ENCODE measurements at regions not wholly inside any gene's neighbourhood (a gene's known extent, or its start where the extent isn't known, plus 50 kb on each side); places are given as distances from the start of the nearest gene placed in this dataset.

DNA sequence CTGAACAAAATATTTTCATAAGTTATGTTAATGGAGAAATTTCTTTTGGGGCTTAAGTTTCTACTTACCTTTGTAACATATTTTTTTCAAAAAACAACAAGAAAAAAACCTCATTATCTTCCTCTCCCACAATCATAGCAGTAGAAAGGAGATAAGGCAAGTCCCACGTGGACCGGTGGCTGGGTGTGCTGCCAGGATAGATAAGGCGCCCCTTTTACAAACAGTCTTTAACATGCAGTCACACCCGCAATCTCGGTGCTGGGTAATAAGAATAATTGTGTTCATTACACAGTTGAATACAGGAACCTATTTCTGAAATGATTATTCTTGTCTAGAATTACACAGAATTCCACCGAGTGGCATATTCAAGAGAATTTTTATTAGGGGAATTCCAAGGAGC lies 1202.3 kb downstream of the UQCRFS1 start:
- no peaks in the 10 kb centered on the region for H3K27me3 ChIP-seq
- no peaks in the 10 kb centered on the region for H3K9me3 ChIP-seq
- no peak for DNase-seq
- in situ Hi-C loops (cut with MboI; ENCODE audit: low sequenced_read_pairs in 4 of 4) (no loop called here), intact Hi-C loops (cut with DNase I; ENCODE audit: low total_unique reads) (no loop called here)
- no peak overlapping the region for H3K4me3 ChIP-seq
- ATAC-seq: no peak
- TF ChIP-seq POLR2A (IDR thresholded peaks at IDR 0.05): no peak
- TF ChIP-seq, protein P1, sequence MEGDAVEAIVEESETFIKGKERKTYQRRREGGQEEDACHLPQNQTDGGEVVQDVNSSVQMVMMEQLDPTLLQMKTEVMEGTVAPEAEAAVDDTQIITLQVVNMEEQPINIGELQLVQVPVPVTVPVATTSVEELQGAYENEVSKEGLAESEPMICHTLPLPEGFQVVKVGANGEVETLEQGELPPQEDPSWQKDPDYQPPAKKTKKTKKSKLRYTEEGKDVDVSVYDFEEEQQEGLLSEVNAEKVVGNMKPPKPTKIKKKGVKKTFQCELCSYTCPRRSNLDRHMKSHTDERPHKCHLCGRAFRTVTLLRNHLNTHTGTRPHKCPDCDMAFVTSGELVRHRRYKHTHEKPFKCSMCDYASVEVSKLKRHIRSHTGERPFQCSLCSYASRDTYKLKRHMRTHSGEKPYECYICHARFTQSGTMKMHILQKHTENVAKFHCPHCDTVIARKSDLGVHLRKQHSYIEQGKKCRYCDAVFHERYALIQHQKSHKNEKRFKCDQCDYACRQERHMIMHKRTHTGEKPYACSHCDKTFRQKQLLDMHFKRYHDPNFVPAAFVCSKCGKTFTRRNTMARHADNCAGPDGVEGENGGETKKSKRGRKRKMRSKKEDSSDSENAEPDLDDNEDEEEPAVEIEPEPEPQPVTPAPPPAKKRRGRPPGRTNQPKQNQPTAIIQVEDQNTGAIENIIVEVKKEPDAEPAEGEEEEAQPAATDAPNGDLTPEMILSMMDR (IDR thresholded peaks at IDR 0.05 in 4 of 5, conservative IDR thresholded peaks at IDR 0.05 in 1 of 5): no peak
- no peaks in the 10 kb centered on the region for H3K4me1 ChIP-seq
- no peak overlapping the region for H3K27ac ChIP-seq
- H3K36me3 ChIP-seq: no peaks in the 10 kb centered on the region

DNA sequence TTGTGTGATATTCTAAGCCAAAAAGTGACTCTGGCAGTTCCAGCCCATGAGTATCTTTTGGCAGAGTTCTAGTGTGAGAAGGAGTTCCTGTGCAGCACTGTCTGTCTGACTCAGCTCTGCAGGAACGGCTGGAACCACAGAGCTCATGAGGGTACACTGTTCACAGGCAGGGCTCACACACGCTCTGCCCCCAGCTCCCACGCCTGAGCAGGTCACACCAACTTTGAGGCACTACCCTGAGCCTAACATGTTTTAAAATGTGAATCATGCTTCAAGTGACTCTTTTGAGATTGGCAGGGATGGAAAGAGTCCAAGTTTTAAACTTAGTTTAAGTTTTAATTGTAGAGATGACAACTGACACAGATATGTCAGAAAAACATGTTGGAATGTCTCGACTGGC lies 1203.3 kb downstream of the UQCRFS1 start:
- Histone ChIP-seq H3K4me1 (no peaks in the 10 kb centered on the region), H3K27me3 (no peaks in the 10 kb centered on the region), H3K4me3 (no peak overlapping the region), H3K36me3 (no peaks in the 10 kb centered on the region), H3K9me3 (no peaks in the 10 kb centered on the region), H3K27ac (no peak overlapping the region)
- DNase-seq (no peak), ATAC-seq (no peak)
- in situ Hi-C loops (cut with MboI; ENCODE audit: low sequenced_read_pairs in 4 of 4) (no loop called here), intact Hi-C loops (cut with DNase I; ENCODE audit: low total_unique reads) (no loop called here)
- TF ChIP-seq, protein P1 (IDR thresholded peaks at IDR 0.05 in 4 of 5, conservative IDR thresholded peaks at IDR 0.05 in 1 of 5): no peak
- TF ChIP-seq POLR2A (IDR thresholded peaks at IDR 0.05): no peak

DNA sequence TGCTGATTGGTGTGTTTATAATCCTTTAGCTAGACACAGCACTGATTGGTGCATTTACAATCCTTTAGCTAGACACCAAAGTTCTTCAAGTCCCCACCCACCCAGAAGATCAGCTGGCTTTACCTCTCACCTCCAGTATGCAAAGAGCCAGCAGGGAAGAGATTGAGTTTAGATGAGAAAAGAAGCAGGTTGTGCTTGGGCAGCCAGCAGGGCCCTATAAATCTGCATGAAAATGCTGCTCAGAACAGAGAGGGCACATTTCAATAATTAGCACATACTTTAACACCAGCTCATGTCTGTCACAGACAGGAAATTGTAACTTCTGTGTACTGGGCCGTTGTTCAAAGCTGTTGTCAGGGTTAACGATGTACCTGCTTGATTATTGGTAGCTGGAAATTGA lies 1204.3 kb downstream of the UQCRFS1 start:
- DNase-seq (no peak), ATAC-seq (no peak)
- no peaks in the 10 kb centered on the region for H3K36me3 ChIP-seq
- H3K9me3 ChIP-seq: no peaks in the 10 kb centered on the region
- TF ChIP-seq, protein P1 (IDR thresholded peaks at IDR 0.05 in 4 of 5, conservative IDR thresholded peaks at IDR 0.05 in 1 of 5): no peak
- no peak for TF ChIP-seq POLR2A (IDR thresholded peaks at IDR 0.05)
- no peak overlapping the region for H3K27ac ChIP-seq
- no peaks in the 10 kb centered on the region for H3K27me3 ChIP-seq
- H3K4me3 ChIP-seq: no peak overlapping the region
- in situ Hi-C loops (cut with MboI; ENCODE audit: low sequenced_read_pairs in 4 of 4): no loop called here
- intact Hi-C loops (cut with DNase I; ENCODE audit: low total_unique reads): no loop called here
- H3K4me1 ChIP-seq: no peaks in the 10 kb centered on the region

DNA sequence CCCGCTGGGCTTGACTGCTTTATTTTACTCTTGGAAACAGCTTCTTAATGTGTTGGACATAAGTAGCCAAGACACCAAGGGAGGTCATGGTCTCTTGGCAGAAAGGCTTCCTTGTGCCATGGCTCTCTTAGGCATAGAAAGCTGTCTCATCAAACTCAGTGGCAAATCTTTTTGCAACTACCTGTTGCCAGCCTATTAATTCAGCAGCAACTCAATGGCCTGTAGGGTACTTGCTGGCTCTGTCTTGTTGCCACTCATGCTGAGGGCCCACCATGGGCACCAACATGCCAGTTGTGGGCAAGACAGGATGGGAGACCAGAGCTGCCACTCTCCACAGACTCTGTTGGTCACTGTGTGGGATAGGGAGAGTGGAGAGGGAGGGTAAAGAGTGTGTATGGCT lies 1209.4 kb downstream of the UQCRFS1 start:
- in situ Hi-C loops (cut with MboI; ENCODE audit: low sequenced_read_pairs in 4 of 4): no loop called here
- no peaks in the 10 kb centered on the region for H3K36me3 ChIP-seq
- ATAC-seq: no peak
- TF ChIP-seq, protein P1 (IDR thresholded peaks at IDR 0.05 in 4 of 5, conservative IDR thresholded peaks at IDR 0.05 in 1 of 5): no peak
- no peak for TF ChIP-seq POLR2A (IDR thresholded peaks at IDR 0.05)
- no peaks in the 10 kb centered on the region for H3K4me1 ChIP-seq
- DNase-seq: no peak
- no peak overlapping the region for H3K4me3 ChIP-seq
- no peaks in the 10 kb centered on the region for H3K27me3 ChIP-seq
- H3K27ac ChIP-seq: no peak overlapping the region
- H3K9me3 ChIP-seq: no peaks in the 10 kb centered on the region
- intact Hi-C loops (cut with DNase I; ENCODE audit: low total_unique reads): no loop called here

DNA sequence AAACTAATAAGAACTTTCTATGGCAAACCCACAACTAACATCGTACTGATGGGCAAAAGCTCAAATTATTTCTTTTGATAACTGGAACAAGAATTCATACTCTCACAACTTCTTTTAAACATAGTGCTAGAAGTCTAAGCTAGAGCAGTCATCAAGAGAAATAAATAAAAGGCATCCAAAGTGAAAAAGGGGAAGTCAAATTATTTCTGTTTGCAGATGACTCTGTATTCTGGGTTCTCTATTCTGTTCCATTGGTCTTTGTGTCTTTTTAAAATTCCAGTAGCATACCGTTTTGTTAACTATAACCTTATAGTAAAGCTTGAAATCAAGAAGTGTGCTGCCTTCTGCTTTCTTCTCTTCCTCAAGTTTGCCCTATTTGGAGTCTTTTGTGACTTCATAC lies 1215.9 kb downstream of the UQCRFS1 start:
- H3K27me3 ChIP-seq: no peaks in the 10 kb centered on the region
- H3K4me1 ChIP-seq: no peaks in the 10 kb centered on the region
- H3K36me3 ChIP-seq: no peaks in the 10 kb centered on the region
- H3K4me3 ChIP-seq: no peak overlapping the region
- in situ Hi-C loops (cut with MboI; ENCODE audit: low sequenced_read_pairs in 4 of 4) (no loop called here), intact Hi-C loops (cut with DNase I; ENCODE audit: low total_unique reads) (no loop called here)
- no peak overlapping the region for H3K27ac ChIP-seq
- ATAC-seq (no peak), DNase-seq (no peak)
- TF ChIP-seq POLR2A (IDR thresholded peaks at IDR 0.05): no peak
- TF ChIP-seq, protein P1 (IDR thresholded peaks at IDR 0.05 in 4 of 5, conservative IDR thresholded peaks at IDR 0.05 in 1 of 5): no peak
- H3K9me3 ChIP-seq: no peaks in the 10 kb centered on the region

All from gastrocnemius medialis (tissue), 4 donors.